ENCODE measurements at regions not wholly inside any gene's neighbourhood (a gene's known extent, or its start where the extent isn't known, plus 50 kb on each side); places are given as distances from the start of the nearest gene placed in this dataset.

GRCh38 chr18:48470484-48471180 lies 61.4 kb upstream of the ZBTB7C start:
- H3K27ac ChIP-seq (ENCODE audit: low read length): peak overlapping the region; percentile 47
- WGBS (ENCODE audit: insufficient coverage): 62% methylated on average over 3 of the region's 5 CpGs
- DNase-seq: peak; percentile 71
- peaks cover 6% of the 10 kb centered on the region for H3K9me3 ChIP-seq (replicated peaks; ENCODE audit: control insufficient read depth, low read depth, low read length)
- no peaks in the 10 kb centered on the region for H3K36me3 ChIP-seq (ENCODE audit: control insufficient read depth, insufficient read depth, low read length)
- H3K4me1 ChIP-seq (ENCODE audit: control insufficient read depth, insufficient read depth, low read length): no peaks in the 10 kb centered on the region
- H3K4me3 ChIP-seq (ENCODE audit: low read length): no peak overlapping the region
- H3K27me3 ChIP-seq (ENCODE audit: control insufficient read depth, insufficient read depth, low read length): no peaks in the 10 kb centered on the region

DNA sequence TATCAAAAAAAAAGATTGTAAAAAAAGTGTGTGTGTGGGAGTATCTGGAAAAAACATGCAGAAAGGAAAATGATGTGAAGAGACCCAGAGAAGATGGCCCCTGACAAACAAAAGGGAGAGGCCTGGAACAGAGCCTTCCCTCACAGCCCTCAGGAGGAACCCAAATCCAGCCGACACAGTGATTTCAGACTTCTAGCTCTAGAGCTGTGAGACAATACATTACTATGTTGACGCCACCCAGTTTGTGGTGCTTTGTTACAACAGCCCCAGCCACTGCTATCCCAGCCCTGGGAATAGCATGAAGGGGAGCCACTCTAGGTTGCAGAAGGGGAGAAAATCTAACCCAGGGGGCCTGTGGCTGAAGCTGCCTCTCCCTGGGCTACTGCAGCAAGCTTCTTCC lies 59.0 kb upstream of the ZBTB7C start:
- Histone ChIP-seq H3K27me3 (ENCODE audit: control insufficient read depth, insufficient read depth, low read length) (no peaks in the 10 kb centered on the region), H3K9me3 (replicated peaks; ENCODE audit: control insufficient read depth, low read depth, low read length) (peaks cover 6% of the 10 kb centered on the region), H3K36me3 (ENCODE audit: control insufficient read depth, insufficient read depth, low read length) (no peaks in the 10 kb centered on the region), H3K4me1 (ENCODE audit: control insufficient read depth, insufficient read depth, low read length) (no peaks in the 10 kb centered on the region), H3K27ac (ENCODE audit: low read length) (no peak overlapping the region), H3K4me3 (ENCODE audit: low read length) (no peak overlapping the region)
- no CpG with 5 or more reads among the region's 2 CpGs for WGBS (ENCODE audit: insufficient coverage)
- DNase-seq: peak; percentile 42

DNA sequence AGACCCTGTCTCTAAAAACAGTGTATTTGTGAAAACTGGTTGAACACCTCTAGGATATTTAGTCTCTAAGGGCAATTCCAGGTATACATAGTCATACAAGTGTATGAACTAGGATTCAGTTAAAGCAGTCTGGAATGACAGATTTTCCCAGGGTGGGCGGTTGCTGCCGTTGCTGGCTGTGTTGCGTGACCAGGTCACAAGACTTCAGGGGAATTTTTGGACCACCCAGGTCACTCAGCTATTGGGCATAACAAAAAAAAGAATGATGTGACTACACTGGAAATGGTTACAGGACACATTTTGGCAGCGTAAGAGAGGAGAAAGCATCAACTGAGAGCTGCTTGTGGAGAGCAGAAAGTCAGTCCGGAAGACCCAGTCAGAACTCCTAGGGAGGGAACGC lies 58.0 kb upstream of the ZBTB7C start:
- H3K9me3 ChIP-seq (replicated peaks; ENCODE audit: control insufficient read depth, low read depth, low read length): peaks cover 3% of the 10 kb centered on the region
- H3K4me1 ChIP-seq (ENCODE audit: control insufficient read depth, insufficient read depth, low read length): no peaks in the 10 kb centered on the region
- no peak overlapping the region for H3K4me3 ChIP-seq (ENCODE audit: low read length)
- H3K36me3 ChIP-seq (ENCODE audit: control insufficient read depth, insufficient read depth, low read length): no peaks in the 10 kb centered on the region
- no peaks in the 10 kb centered on the region for H3K27me3 ChIP-seq (ENCODE audit: control insufficient read depth, insufficient read depth, low read length)
- no peak for DNase-seq
- 74% methylated on average over 5 of the region's 6 CpGs for WGBS (ENCODE audit: insufficient coverage)
- H3K27ac ChIP-seq (ENCODE audit: low read length): no peak overlapping the region

- Histone ChIP-seq H3K4me3 (ENCODE audit: low read length) (no peak overlapping the region), H3K4me1 (ENCODE audit: control insufficient read depth, insufficient read depth, low read length) (no peaks in the 10 kb centered on the region), H3K27me3 (ENCODE audit: control insufficient read depth, insufficient read depth, low read length) (no peaks in the 10 kb centered on the region), H3K36me3 (ENCODE audit: control insufficient read depth, insufficient read depth, low read length) (no peaks in the 10 kb centered on the region), H3K27ac (ENCODE audit: low read length) (no peak overlapping the region), H3K9me3 (replicated peaks; ENCODE audit: control insufficient read depth, low read depth, low read length) (no peaks in the 10 kb centered on the region)
- DNase-seq: no peak
- 83% methylated on average over 1 of the region's 1 CpG for WGBS (ENCODE audit: insufficient coverage)
Observed at GRCh38 chr18:48462510-48462909, 53.3 kb upstream of the ZBTB7C start.

DNA sequence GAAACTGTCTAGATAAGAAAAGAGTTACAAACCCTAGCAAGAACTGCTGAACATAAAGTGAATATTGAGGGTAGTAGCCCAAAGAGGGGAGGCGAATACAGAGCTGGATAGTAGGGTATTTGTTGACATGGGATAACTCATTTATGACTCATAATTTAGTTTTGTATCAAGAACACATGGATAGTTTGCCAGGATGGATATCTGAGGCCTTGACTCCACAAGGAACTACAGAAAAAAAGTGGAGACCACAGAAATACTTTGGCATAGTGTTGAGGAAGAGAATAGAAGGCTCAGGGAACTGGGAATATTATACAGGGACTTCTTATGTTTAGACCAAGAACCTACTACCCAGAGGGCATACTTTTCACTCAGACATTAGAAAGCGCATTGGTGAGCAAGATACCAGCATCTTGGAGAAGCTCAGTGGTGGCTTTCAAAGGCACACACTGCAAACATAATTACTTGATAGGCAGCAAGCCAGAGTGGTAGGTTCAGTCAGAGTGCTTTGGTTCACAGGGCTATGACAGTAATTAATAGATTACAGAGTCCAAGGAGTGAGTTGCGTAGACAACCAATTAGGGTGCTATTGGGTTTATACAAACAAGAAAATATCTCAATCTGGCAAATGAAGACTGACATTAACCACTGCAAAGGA lies 51.9 kb upstream of the ZBTB7C start:
- WGBS (ENCODE audit: insufficient coverage): 100% methylated on average over 1 of the region's 3 CpGs
- peaks cover 2% of the 10 kb centered on the region for H3K27me3 ChIP-seq (ENCODE audit: control insufficient read depth, insufficient read depth, low read length)
- DNase-seq: no peak
- no peak overlapping the region for H3K27ac ChIP-seq (ENCODE audit: low read length)
- no peaks in the 10 kb centered on the region for H3K9me3 ChIP-seq (replicated peaks; ENCODE audit: control insufficient read depth, low read depth, low read length)
- no peaks in the 10 kb centered on the region for H3K4me1 ChIP-seq (ENCODE audit: control insufficient read depth, insufficient read depth, low read length)
- H3K36me3 ChIP-seq (ENCODE audit: control insufficient read depth, insufficient read depth, low read length): no peaks in the 10 kb centered on the region
- no peak overlapping the region for H3K4me3 ChIP-seq (ENCODE audit: low read length)

DNA sequence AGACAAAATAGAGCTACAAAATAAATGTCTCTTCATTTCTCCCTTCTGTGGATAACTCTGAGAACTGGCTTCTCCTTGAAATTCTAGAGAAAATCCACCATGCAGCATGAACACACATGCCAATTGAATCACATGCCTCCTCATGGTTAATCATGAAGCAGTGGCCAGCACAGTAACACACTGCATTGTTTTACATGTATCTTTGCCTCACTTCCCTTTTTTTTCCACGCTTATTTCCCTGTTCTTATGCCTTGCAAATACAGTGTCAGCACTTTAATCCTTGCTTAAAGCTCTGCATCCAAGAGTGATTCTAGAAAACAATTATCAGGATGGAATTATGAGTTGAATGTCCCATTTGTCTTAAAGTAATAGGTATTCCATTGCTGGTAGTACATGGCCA lies 50.3 kb upstream of the ZBTB7C start:
- peaks cover 5% of the 10 kb centered on the region for H3K4me1 ChIP-seq (ENCODE audit: control insufficient read depth, insufficient read depth, low read length)
- no peaks in the 10 kb centered on the region for H3K36me3 ChIP-seq (ENCODE audit: control insufficient read depth, insufficient read depth, low read length)
- H3K4me3 ChIP-seq (ENCODE audit: low read length): no peak overlapping the region
- peak; percentile 51 for DNase-seq
- WGBS (ENCODE audit: insufficient coverage): no CpG with 5 or more reads among the region's 1 CpG
- H3K9me3 ChIP-seq (replicated peaks; ENCODE audit: control insufficient read depth, low read depth, low read length): no peaks in the 10 kb centered on the region
- H3K27ac ChIP-seq (ENCODE audit: low read length): no peak overlapping the region
- H3K27me3 ChIP-seq (ENCODE audit: control insufficient read depth, insufficient read depth, low read length): peaks cover 2% of the 10 kb centered on the region

GRCh38 chr18:48459016-48459415 lies 49.8 kb upstream of the ZBTB7C start:
- H3K27ac ChIP-seq (ENCODE audit: low read length): no peak overlapping the region
- H3K4me3 ChIP-seq (ENCODE audit: low read length): no peak overlapping the region
- H3K27me3 ChIP-seq (ENCODE audit: control insufficient read depth, insufficient read depth, low read length): peaks cover 6% of the 10 kb centered on the region
- no peaks in the 10 kb centered on the region for H3K36me3 ChIP-seq (ENCODE audit: control insufficient read depth, insufficient read depth, low read length)
- DNase-seq: no peak
- H3K9me3 ChIP-seq (replicated peaks; ENCODE audit: control insufficient read depth, low read depth, low read length): no peaks in the 10 kb centered on the region
- H3K4me1 ChIP-seq (ENCODE audit: control insufficient read depth, insufficient read depth, low read length): peaks cover 8% of the 10 kb centered on the region

Measured in muscle of leg (tissue), 3 donors.